ENCODE measurements at regions not wholly inside any gene's neighbourhood (a gene's known extent, or its start where the extent isn't known, plus 50 kb on each side); places are given as distances from the start of the nearest gene placed in this dataset.
A peak's percentile ranks its signal among the peaks of the same experiment; 100 is the strongest.

GRCh38 chr15:39313881-39314280, 267.0 kb upstream of the THBS1 start:
- TF ChIP-seq, protein P1, sequence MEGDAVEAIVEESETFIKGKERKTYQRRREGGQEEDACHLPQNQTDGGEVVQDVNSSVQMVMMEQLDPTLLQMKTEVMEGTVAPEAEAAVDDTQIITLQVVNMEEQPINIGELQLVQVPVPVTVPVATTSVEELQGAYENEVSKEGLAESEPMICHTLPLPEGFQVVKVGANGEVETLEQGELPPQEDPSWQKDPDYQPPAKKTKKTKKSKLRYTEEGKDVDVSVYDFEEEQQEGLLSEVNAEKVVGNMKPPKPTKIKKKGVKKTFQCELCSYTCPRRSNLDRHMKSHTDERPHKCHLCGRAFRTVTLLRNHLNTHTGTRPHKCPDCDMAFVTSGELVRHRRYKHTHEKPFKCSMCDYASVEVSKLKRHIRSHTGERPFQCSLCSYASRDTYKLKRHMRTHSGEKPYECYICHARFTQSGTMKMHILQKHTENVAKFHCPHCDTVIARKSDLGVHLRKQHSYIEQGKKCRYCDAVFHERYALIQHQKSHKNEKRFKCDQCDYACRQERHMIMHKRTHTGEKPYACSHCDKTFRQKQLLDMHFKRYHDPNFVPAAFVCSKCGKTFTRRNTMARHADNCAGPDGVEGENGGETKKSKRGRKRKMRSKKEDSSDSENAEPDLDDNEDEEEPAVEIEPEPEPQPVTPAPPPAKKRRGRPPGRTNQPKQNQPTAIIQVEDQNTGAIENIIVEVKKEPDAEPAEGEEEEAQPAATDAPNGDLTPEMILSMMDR (IDR thresholded peaks at IDR 0.05; ENCODE audit: low read depth, low read length), result no peak
- DNase-seq (ENCODE audit: low read depth in 2 of 2), result no peak
- no peak overlapping the region for H3K4me3 ChIP-seq (replicated peaks in 1 of 2; ENCODE audit: low read depth in 2 of 2, low read length in 2 of 2)

- TF ChIP-seq, protein P1 (IDR thresholded peaks at IDR 0.05; ENCODE audit: low read depth, low read length), result no peak
- no peak overlapping the region for H3K4me3 ChIP-seq (replicated peaks in 1 of 2; ENCODE audit: low read depth in 2 of 2, low read length in 2 of 2)
- no peak for DNase-seq (ENCODE audit: low read depth in 2 of 2)
Measured at GRCh38 chr15:39315206-39315850, 265.6 kb upstream of the THBS1 start.

DNA sequence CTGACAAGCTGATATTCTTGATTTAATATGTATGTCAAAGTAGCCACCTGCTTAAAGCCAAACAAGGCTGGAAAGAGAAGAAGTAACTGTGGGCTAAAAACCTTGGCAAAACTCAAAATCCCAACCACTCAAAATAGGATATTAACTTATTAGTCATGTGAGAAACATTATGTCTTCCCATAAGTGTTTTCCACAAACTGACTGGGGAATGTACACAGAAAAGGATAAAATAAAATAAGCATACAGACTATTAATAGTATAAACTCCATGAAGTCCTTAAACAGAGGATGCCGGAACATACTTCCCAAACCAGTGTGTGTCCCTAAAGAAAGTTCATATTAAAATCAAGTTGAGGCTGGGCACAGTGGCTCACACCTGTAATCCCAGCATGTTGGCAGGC, 263.7 kb upstream of the THBS1 start:
- DNase-seq (ENCODE audit: low read depth in 2 of 2), result no peak
- TF ChIP-seq, protein P1 (IDR thresholded peaks at IDR 0.05; ENCODE audit: low read depth, low read length), result no peak

GRCh38 chr15:39318231-39318630, 262.6 kb upstream of the THBS1 start:
- no peak overlapping the region for H3K4me3 ChIP-seq (replicated peaks in 1 of 2; ENCODE audit: low read depth in 2 of 2, low read length in 2 of 2)
- DNase-seq (ENCODE audit: low read depth in 2 of 2), result no peak
- TF ChIP-seq, protein P1 (IDR thresholded peaks at IDR 0.05; ENCODE audit: low read depth, low read length), result no peak

More for the DNA sequence above, 263.7 kb upstream of the THBS1 start:
- no peak overlapping the region for H3K4me3 ChIP-seq (replicated peaks in 1 of 2; ENCODE audit: low read depth in 2 of 2, low read length in 2 of 2)

DNA sequence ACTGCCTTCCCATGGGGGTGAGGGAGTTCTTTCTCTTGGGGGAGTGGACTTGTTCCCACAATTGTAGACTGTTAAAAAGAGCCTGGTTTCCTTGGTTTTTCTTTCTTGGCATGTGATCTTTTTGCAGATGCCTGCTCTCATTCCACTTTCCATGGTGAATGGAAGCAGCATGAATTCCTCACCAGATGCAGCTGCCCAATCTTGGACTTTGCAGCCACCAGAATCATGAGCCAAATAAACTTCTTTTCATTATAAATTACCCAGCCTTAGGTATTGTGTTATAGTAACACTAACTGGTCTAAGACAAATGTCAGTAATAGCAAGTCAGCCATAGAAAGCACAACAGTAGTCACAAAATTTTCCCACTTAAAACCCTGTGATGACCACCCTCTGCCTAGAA, 260.5 kb upstream of the THBS1 start:
- H3K4me3 ChIP-seq (replicated peaks in 1 of 2; ENCODE audit: low read depth in 2 of 2, low read length in 2 of 2), result no peak overlapping the region
- no peak for DNase-seq (ENCODE audit: low read depth in 2 of 2)
- TF ChIP-seq, protein P1 (IDR thresholded peaks at IDR 0.05; ENCODE audit: low read depth, low read length), result no peak

DNA sequence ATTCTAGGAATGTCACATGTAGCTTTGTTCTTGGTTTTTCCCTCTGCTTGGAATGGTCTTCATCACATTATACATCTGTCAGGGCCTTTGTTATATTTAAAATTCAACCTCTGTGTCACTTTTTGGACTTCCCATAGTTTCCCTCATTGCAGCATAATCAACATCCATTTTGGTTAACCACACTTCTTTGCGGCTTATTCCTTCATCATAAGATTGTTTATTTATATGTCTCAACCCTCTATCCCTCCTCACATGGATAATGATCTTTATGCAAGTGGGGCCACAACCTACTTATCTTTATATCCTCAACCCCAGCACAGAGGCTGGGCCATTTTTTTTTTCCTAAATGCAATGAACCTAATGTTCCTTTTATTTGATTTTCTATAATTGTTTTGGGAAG, 260.0 kb upstream of the THBS1 start:
- TF ChIP-seq, protein P1 (IDR thresholded peaks at IDR 0.05; ENCODE audit: low read depth, low read length), result no peak
- DNase-seq (ENCODE audit: low read depth in 2 of 2), result no peak
- no peak overlapping the region for H3K4me3 ChIP-seq (replicated peaks in 1 of 2; ENCODE audit: low read depth in 2 of 2, low read length in 2 of 2)

GRCh38 chr15:39321977-39322376, 258.9 kb upstream of the THBS1 start:
- H3K4me3 ChIP-seq (replicated peaks in 1 of 2; ENCODE audit: low read depth in 2 of 2, low read length in 2 of 2), result no peak overlapping the region
- peak; percentile 43 to 57 for DNase-seq (ENCODE audit: low read depth in 2 of 2)
- TF ChIP-seq, protein P1 (IDR thresholded peaks at IDR 0.05; ENCODE audit: low read depth, low read length), result no peak

Data from cardiac fibroblast (primary cell).